Psoas muscle (tissue), 7 donors: ENCODE measurements at regions not wholly inside any gene's neighbourhood (a gene's known extent, or its start where the extent isn't known, plus 50 kb on each side); places are given as distances from the start of the nearest gene placed in this dataset.
"Not testable (repeated sequence)": the region's sequence is repeated elsewhere in the genome, so short reads cannot be mapped to it uniquely, and the experiment has no call there.

Source experiments
- ATAC-seq, 4 donors: fragments of 200-7000 bp; cut with Tn5 transposase; one replicate each; pipeline ENCODE4 v1.9.1; 2020; ENCODE audit warnings: moderate library complexity in 3 of 4, mild to moderate bottlenecking in 2 of 4
- DNase-seq, 2 donors: peaks; one replicate each; pipeline ENCODE4 v3.0.0-alpha.2; 2020
- H3K27ac ChIP-seq: fragments of 200-600 bp; one replicate; pipeline ENCODE4 v1.8.0; 2022
- H3K27me3 ChIP-seq, 3 donors: fragments of 200-600 bp in 1 of 3; one replicate each; pipeline versions ENCODE4 v1.6.1 to v1.8.0; 2013 to 2022; ENCODE audit warnings: low read length in 2 of 3, mild to moderate bottlenecking in 2 of 3, moderate library complexity in 1 of 3; ENCODE audit not compliant: insufficient read depth in 3 of 3
- H3K36me3 ChIP-seq, 2 donors: fragments of 200-600 bp in 1 of 2; one replicate each; pipeline versions ENCODE4 v1.6.1 to v1.8.0; 2013 to 2022; ENCODE audit warnings: low read depth in 1 of 2, mild to moderate bottlenecking in 1 of 2, moderate library complexity in 1 of 2; ENCODE audit not compliant: insufficient read depth in 1 of 2
- H3K4me1 ChIP-seq: fragments of 200-600 bp; one replicate; pipeline ENCODE4 v1.8.0; 2022
- H3K4me3 ChIP-seq: fragments of 200-600 bp; one replicate; pipeline ENCODE4 v1.8.0; 2022; ENCODE audit warnings: mild to moderate bottlenecking
- H3K9me3 ChIP-seq: fragments of 200-600 bp; one replicate; pipeline ENCODE4 v1.8.0; 2022
- WGBS, 3 donors: extraction: QIAGEN DNeasy Blood & Tissue Kit; methylation state at CpG; one replicate each; pipeline versions ENCODE4 v1.1.6 to v1.1.7; 2013; 5-methylcytosine and 5-hydroxymethylcytosine counted together
- intact Hi-C, 2 donors: fragments of 100-400 bp; cut with DNase I; formaldehyde crosslinking; loops; one replicate each; pipeline versions ENCODE4 v1.11.0 to v1.14.2; 2022
- TF ChIP-seq, protein P1 (sequence below): fragments of 200-600 bp; IDR thresholded peaks from one replicate; pipeline ENCODE4 v1.8.0; 2022; ENCODE audit warnings: antibody characterized with exemption
- donor health status: healthy with polysubstance abuse.
- donor health status: DM: no; HTN: no; CAD: no; lungs with moderate emphysema.
- donor health status: Bipolar disorder and iron deficiency.
- donor health status: healthy.
- donor health status: DM: yes; HTN: yes; CAD: no.
- donor health status: DM: no; HTN: no; CAD: no.
- donor health status: DM: yes; HTN: yes; CAD: no.

DNA sequence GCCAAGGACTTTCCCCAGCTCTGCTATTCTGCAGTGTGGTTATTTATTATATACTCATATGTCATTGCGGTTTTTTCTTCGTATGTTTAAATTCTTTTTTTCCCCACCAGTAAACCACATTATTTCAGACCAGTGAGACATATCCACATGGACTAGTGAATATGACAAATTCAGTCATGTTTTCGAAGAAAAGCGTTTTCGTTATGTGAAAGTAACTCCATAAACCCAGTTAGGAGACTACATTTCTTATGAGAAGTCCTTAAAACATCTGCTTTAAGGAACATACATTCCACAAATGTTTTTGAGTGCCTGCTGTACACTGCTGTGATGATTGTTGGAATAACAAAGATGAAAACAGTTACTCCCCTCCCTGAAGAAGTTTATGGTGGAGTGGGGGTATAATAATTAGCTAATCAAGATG lies 591.8 kb upstream of the CLINT1 start:
- WGBS, 3 donors = 70 to 86% (median 76%) methylated on average over 5 of the region's 5 CpGs
- TF ChIP-seq, protein P1, sequence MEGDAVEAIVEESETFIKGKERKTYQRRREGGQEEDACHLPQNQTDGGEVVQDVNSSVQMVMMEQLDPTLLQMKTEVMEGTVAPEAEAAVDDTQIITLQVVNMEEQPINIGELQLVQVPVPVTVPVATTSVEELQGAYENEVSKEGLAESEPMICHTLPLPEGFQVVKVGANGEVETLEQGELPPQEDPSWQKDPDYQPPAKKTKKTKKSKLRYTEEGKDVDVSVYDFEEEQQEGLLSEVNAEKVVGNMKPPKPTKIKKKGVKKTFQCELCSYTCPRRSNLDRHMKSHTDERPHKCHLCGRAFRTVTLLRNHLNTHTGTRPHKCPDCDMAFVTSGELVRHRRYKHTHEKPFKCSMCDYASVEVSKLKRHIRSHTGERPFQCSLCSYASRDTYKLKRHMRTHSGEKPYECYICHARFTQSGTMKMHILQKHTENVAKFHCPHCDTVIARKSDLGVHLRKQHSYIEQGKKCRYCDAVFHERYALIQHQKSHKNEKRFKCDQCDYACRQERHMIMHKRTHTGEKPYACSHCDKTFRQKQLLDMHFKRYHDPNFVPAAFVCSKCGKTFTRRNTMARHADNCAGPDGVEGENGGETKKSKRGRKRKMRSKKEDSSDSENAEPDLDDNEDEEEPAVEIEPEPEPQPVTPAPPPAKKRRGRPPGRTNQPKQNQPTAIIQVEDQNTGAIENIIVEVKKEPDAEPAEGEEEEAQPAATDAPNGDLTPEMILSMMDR = no peak
- H3K36me3 ChIP-seq = no peaks in the 10 kb centered on the region
- H3K9me3 ChIP-seq = no peaks in the 10 kb centered on the region
- intact Hi-C loops = no loop called here
- no peaks in the 10 kb centered on the region for H3K27me3 ChIP-seq
- ATAC-seq (no peak), DNase-seq (no peak)
- H3K4me1 ChIP-seq = no peaks in the 10 kb centered on the region
- H3K4me3 ChIP-seq = no peak overlapping the region
- no peak overlapping the region for H3K27ac ChIP-seq

DNA sequence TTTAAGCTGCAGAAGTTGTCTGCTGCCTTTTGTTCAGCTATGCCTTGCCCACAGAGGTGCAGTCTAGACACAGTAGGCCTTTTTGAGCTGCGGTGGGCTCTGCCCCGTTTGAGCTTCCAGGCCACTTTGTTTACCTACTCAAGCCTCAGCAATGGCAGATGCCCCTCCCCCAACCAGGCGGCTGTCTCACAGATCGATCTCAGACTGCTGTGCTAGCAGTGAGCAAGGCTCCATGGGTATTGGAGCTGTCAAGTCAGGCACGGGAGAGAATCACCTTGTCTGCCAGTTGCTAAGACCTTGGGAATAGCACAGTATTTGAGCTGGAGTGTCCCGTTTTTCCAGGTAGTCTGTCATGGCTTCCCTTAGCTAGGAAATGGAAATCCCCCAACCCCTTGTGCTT lies 587.8 kb upstream of the CLINT1 start:
- H3K4me1 ChIP-seq, H3K27ac ChIP-seq, ATAC-seq, H3K9me3 ChIP-seq, DNase-seq, intact Hi-C loops, H3K4me3 ChIP-seq, H3K36me3 ChIP-seq, H3K27me3 ChIP-seq: not testable (repeated sequence)
- 61 to 79% (median 71%) methylated on average over 6 of the region's 6 CpGs for WGBS, 3 donors

DNA sequence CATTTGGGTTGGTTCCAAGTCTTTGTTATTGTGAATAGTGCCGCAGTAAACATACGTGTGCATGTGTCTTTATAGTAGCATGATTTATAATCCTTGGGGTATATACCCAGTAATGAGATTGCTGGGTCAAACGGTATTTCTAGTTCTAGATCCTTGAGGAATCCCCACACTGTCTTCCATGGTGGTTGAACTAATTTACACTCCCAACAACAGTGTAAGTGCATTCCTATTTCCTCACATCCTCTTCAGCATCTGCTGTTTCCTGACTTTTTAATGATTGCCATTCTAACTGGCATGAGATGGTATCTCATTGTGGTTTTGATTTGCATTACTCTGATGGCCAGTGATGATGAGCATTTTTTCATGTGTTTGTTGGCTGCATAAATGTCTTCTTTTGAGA lies 580.3 kb upstream of the CLINT1 start:
- H3K36me3 ChIP-seq, H3K4me1 ChIP-seq, intact Hi-C loops, ATAC-seq, H3K9me3 ChIP-seq, H3K4me3 ChIP-seq, H3K27ac ChIP-seq, DNase-seq, H3K27me3 ChIP-seq: not testable (repeated sequence)
- WGBS, 3 donors = 90 to 95% (median 93%) methylated on average over 3 of the region's 3 CpGs

DNA sequence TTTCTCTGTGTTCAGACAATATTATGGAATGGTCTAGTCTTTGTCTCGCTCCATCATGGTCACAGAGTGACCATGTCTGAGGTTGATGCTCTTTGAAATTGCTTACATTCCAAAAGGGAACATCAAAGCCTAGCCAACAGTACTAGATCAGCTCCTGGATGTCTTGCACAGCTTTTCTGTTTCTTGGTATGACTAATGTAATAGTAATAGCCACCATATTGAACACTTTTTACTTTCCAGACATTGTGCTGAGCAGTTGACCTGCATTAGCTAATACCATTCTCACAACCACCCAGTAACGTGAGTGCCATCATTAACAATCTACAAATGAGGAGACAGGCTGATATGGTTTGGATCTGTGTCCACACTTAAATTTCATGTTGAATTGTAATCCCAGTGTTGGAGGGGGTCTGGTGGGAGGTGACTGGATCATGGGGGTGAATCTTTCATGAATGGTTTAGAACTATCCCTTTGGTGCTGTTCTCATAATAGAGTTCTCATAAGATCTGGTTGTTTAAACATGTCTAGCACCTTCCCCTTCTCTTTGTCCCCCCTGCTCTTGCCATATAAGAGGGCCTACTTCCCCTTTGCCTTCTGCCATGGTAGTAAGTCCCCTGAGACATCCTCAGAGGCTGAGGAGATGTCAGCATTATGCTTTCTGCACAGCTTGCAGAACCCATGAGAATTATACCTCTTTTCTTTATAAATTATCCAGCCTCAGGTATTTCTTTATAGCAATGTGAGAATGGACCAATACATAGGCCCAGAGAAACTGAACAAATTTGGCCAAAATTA lies 577.5 kb upstream of the CLINT1 start:
- no peak overlapping the region for H3K27ac ChIP-seq
- TF ChIP-seq, protein P1 = no peak
- H3K27me3 ChIP-seq = no peaks in the 10 kb centered on the region
- no peak overlapping the region for H3K4me3 ChIP-seq
- no peaks in the 10 kb centered on the region for H3K9me3 ChIP-seq
- DNase-seq = no peak
- intact Hi-C loops = no loop called here
- no peaks in the 10 kb centered on the region for H3K36me3 ChIP-seq
- no peaks in the 10 kb centered on the region for H3K4me1 ChIP-seq
- 92 to 99% (median 99%) methylated on average over 2 of the region's 2 CpGs for WGBS, 3 donors
- no peak for ATAC-seq

DNA sequence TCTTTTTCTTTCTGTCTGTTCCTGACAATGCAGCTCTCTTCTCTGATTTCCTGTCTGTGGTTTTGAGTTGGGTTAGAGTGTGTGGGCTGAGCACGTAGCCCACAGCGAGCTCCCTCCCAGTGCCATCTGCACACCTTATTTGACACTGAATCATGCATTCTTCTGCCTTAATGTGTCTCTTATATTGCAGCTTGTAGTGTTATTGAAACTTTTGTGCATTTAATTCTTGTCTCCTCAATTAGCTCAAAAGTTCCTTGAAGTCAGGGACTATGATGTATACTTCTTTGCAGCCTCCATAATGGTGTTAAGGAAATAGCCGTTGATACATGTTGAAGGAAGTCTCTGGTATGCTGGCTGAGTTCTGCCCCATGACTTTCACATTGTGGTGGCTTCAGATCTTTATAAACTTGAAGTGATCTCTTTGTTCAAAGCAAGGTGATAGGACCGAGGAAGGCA lies 576.2 kb upstream of the CLINT1 start:
- Histone ChIP-seq H3K9me3 (no peaks in the 10 kb centered on the region), H3K36me3 (no peaks in the 10 kb centered on the region), H3K4me1 (no peaks in the 10 kb centered on the region), H3K27ac (no peak overlapping the region), H3K4me3 (no peak overlapping the region), H3K27me3 (no peaks in the 10 kb centered on the region)
- TF ChIP-seq, protein P1 = no peak
- DNase-seq (no peak), ATAC-seq (no peak)
- intact Hi-C loops = no loop called here
- WGBS, 3 donors = 68 to 88% (median 78%) methylated on average over 4 of the region's 4 CpGs
